ENCODE measurements at regions not wholly inside any gene's neighbourhood (a gene's known extent, or its start where the extent isn't known, plus 50 kb on each side); places are given as distances from the start of the nearest gene placed in this dataset.

DNA sequence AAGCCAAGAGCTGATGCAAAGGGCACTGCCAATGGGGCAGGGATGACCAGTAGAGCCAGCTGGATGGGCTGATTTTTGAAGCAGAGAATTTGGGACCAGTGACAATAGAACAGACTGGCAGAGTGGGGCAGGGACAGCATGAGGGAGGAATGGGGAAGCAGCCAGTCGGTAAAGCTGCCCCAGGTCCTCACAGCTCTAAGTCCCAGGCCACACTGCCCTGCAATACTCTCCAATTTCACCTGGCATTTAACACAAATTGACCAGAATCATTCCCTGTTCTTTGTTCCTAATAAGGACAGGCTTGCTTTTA is 186.9 kb downstream of the CTTN start:
- H3K9ac ChIP-seq (ENCODE audit: low read length) = no peak overlapping the region
- no peaks in the 10 kb centered on the region for H3K9me2 ChIP-seq (replicated peaks; ENCODE audit: insufficient read depth, low read length)
- no peaks in the 10 kb centered on the region for H3K79me2 ChIP-seq (ENCODE audit: insufficient read depth, low read length)
- no peaks in the 10 kb centered on the region for H3K36me3 ChIP-seq (ENCODE audit: low read length)
- no peak overlapping the region for H3K27ac ChIP-seq (ENCODE audit: low read depth, low read length)
- TF ChIP-seq EZH2phosphoT487 (conservative IDR thresholded peaks at IDR 0.05; ENCODE audit: low read length) = no peak
- TF ChIP-seq, protein P1, sequence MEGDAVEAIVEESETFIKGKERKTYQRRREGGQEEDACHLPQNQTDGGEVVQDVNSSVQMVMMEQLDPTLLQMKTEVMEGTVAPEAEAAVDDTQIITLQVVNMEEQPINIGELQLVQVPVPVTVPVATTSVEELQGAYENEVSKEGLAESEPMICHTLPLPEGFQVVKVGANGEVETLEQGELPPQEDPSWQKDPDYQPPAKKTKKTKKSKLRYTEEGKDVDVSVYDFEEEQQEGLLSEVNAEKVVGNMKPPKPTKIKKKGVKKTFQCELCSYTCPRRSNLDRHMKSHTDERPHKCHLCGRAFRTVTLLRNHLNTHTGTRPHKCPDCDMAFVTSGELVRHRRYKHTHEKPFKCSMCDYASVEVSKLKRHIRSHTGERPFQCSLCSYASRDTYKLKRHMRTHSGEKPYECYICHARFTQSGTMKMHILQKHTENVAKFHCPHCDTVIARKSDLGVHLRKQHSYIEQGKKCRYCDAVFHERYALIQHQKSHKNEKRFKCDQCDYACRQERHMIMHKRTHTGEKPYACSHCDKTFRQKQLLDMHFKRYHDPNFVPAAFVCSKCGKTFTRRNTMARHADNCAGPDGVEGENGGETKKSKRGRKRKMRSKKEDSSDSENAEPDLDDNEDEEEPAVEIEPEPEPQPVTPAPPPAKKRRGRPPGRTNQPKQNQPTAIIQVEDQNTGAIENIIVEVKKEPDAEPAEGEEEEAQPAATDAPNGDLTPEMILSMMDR (IDR thresholded peaks at IDR 0.05; ENCODE audit: insufficient read depth, low read length, poor library complexity, severe bottlenecking) = no peak
- no peak overlapping the region for H2AFZ ChIP-seq (ENCODE audit: low read depth, low read length, severe bottlenecking)
- H3K9me3 ChIP-seq (ENCODE audit: insufficient read depth, low read length) = no peaks in the 10 kb centered on the region
- no peaks in the 10 kb centered on the region for H3F3A ChIP-seq (ENCODE audit: insufficient read depth)
- no peak overlapping the region for H3K4me3 ChIP-seq (ENCODE audit: insufficient read depth, low read length, poor library complexity, severe bottlenecking)
- H3K4me2 ChIP-seq (ENCODE audit: low read depth, low read length, poor library complexity, severe bottlenecking) = no peak overlapping the region
- no peaks in the 10 kb centered on the region for H4K20me1 ChIP-seq (ENCODE audit: low read depth, low read length)
- H3K27me3 ChIP-seq (ENCODE audit: low read length) = no peaks in the 10 kb centered on the region

DNA sequence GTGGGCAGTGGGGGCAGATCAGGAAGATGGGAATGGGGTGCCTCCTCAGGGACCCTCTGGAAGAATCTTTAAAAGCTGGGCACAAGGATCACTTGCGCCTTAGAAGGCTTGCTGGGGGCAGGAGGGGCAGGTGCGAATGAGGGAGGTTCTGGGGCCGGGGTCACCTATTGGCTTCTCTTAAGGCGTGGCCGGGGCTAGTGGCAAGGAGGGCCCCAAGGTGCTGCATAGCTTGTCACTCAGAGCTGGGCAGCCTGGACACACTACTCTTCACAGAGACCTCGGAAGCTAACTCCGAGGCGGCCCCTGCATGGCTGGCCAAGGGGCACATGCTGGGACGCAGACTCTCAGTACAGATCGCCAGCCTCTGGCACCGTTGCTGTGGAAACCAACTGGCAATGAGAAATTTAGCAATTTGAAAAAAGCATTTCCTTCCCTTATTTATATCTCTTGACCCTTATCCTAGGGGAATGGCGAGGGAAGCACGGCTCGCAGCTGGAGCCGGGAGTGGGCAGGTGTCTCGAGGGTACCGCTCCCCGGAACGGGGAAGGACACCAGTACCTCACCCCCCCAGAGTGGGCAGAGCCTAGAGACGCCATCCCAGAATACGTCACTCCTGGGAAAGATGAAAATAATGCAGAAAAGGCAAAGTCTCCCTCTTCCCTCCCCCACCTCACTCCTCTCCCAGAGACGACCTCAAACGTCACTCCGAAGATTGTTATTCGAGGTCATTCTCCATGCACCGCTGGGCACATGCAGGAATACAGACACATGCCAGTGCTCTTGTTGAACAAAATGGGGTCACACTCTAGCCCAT is 188.1 kb downstream of the CTTN start:
- no peak overlapping the region for H3K9ac ChIP-seq (ENCODE audit: low read length)
- no peaks in the 10 kb centered on the region for H4K20me1 ChIP-seq (ENCODE audit: low read depth, low read length)
- H3K36me3 ChIP-seq (ENCODE audit: low read length) = no peaks in the 10 kb centered on the region
- no peaks in the 10 kb centered on the region for H3K27me3 ChIP-seq (ENCODE audit: low read length)
- TF ChIP-seq EZH2phosphoT487 (conservative IDR thresholded peaks at IDR 0.05; ENCODE audit: low read length) = no peak
- H3K27ac ChIP-seq (ENCODE audit: low read depth, low read length) = no peak overlapping the region
- no peaks in the 10 kb centered on the region for H3K9me3 ChIP-seq (ENCODE audit: insufficient read depth, low read length)
- no peak overlapping the region for H3K4me3 ChIP-seq (ENCODE audit: insufficient read depth, low read length, poor library complexity, severe bottlenecking)
- H3K9me2 ChIP-seq (replicated peaks; ENCODE audit: insufficient read depth, low read length) = no peaks in the 10 kb centered on the region
- no peaks in the 10 kb centered on the region for H3K79me2 ChIP-seq (ENCODE audit: insufficient read depth, low read length)
- no peak overlapping the region for H3K4me2 ChIP-seq (ENCODE audit: low read depth, low read length, poor library complexity, severe bottlenecking)
- H2AFZ ChIP-seq (ENCODE audit: low read depth, low read length, severe bottlenecking) = no peak overlapping the region
- no peaks in the 10 kb centered on the region for H3F3A ChIP-seq (ENCODE audit: insufficient read depth)

DNA sequence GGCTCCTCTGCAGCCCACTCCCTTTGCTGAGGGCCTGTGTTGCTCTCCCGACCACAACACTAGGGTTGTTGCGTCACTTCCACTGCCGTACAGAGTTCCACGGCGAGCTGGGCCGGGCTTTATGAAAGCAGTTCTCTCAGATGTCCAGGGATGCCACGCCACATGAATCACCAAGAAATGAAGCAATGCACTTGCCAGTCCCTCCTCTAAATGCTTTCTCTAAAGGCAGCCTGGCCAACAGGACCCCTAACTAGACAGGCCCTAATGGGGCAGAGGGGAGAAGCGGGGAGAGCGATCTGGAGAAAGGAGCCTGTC is 188.7 kb downstream of the CTTN start:
- Histone ChIP-seq H2AFZ (ENCODE audit: low read depth, low read length, severe bottlenecking) (no peak overlapping the region), H3K4me2 (ENCODE audit: low read depth, low read length, poor library complexity, severe bottlenecking) (no peak overlapping the region), H3K9me2 (replicated peaks; ENCODE audit: insufficient read depth, low read length) (no peaks in the 10 kb centered on the region), H3K79me2 (ENCODE audit: insufficient read depth, low read length) (no peaks in the 10 kb centered on the region), H4K20me1 (ENCODE audit: low read depth, low read length) (no peaks in the 10 kb centered on the region), H3K9ac (ENCODE audit: low read length) (no peak overlapping the region), H3K4me3 (ENCODE audit: insufficient read depth, low read length, poor library complexity, severe bottlenecking) (no peak overlapping the region), H3F3A (ENCODE audit: insufficient read depth) (no peaks in the 10 kb centered on the region), H3K36me3 (ENCODE audit: low read length) (no peaks in the 10 kb centered on the region), H3K27ac (ENCODE audit: low read depth, low read length) (no peak overlapping the region), H3K9me3 (ENCODE audit: insufficient read depth, low read length) (no peaks in the 10 kb centered on the region), H3K27me3 (ENCODE audit: low read length) (no peaks in the 10 kb centered on the region)
- TF ChIP-seq EZH2phosphoT487 (conservative IDR thresholded peaks at IDR 0.05; ENCODE audit: low read length) = no peak
- TF ChIP-seq, protein P1 (IDR thresholded peaks at IDR 0.05; ENCODE audit: insufficient read depth, low read length, poor library complexity, severe bottlenecking) = no peak

DNA sequence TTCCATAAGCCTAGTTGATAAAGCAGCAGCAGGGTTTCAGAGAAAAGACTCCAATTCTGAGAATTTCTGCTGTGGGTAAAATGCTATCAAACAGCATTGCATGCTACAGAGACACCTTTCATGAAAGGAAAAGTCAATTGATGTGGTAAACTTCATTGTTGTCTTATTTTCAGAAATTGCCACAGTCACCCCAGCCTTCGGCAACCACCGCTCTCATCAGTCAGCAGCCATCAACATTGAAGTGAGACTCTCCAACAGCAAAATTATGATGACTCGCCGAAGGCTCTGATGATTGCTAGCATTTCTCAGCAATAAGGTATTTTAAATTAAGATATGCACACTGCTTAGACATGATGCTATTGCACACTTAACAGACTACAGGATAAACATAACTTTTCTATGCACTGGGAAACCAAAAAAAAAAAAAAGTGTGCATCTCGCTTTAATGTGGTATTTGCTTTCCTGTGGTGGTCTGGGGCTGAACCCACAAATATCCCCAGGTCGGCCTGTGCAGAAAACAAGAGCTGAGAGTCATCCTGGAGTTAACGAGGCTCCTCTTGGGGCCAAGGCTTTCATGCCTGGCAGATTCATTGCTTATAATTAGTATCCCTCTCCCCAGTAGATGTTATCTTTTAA is 192.1 kb downstream of the CTTN start:
- no peaks in the 10 kb centered on the region for H3K36me3 ChIP-seq (ENCODE audit: low read length)
- H3K9ac ChIP-seq (ENCODE audit: low read length) = no peak overlapping the region
- H3F3A ChIP-seq (ENCODE audit: insufficient read depth) = no peaks in the 10 kb centered on the region
- H2AFZ ChIP-seq (ENCODE audit: low read depth, low read length, severe bottlenecking) = no peak overlapping the region
- H3K27me3 ChIP-seq (ENCODE audit: low read length) = no peaks in the 10 kb centered on the region
- TF ChIP-seq EZH2phosphoT487 (conservative IDR thresholded peaks at IDR 0.05; ENCODE audit: low read length) = no peak
- TF ChIP-seq, protein P1 (IDR thresholded peaks at IDR 0.05; ENCODE audit: insufficient read depth, low read length, poor library complexity, severe bottlenecking) = no peak
- no peaks in the 10 kb centered on the region for H3K9me2 ChIP-seq (replicated peaks; ENCODE audit: insufficient read depth, low read length)
- H3K4me3 ChIP-seq (ENCODE audit: insufficient read depth, low read length, poor library complexity, severe bottlenecking) = no peak overlapping the region
- no peaks in the 10 kb centered on the region for H3K9me3 ChIP-seq (ENCODE audit: insufficient read depth, low read length)
- H3K27ac ChIP-seq (ENCODE audit: low read depth, low read length) = no peak overlapping the region
- no peaks in the 10 kb centered on the region for H4K20me1 ChIP-seq (ENCODE audit: low read depth, low read length)
- no peak overlapping the region for H3K4me2 ChIP-seq (ENCODE audit: low read depth, low read length, poor library complexity, severe bottlenecking)
- H3K79me2 ChIP-seq (ENCODE audit: insufficient read depth, low read length) = no peaks in the 10 kb centered on the region
